Vagina (tissue), 2 donors: ENCODE measurements at regions not wholly inside any gene's neighbourhood (a gene's known extent, or its start where the extent isn't known, plus 50 kb on each side); places are given as distances from the start of the nearest gene placed in this dataset.

Experiments
- DNase-seq, 2 donors: peaks; one replicate each; pipeline ENCODE4 v3.0.0-alpha.2; 2017; ENCODE audit errors: extremely low spot score in 2 of 2
- H3K27ac ChIP-seq: fragments of 200-600 bp; sonication (generic); one replicate; pipeline ENCODE4 v1.5.1; 2019
- H3K27me3 ChIP-seq: fragments of 200-600 bp; sonication (generic); one replicate; pipeline ENCODE4 v1.5.1; 2019
- H3K36me3 ChIP-seq, 2 donors: fragments of 200-600 bp; sonication (generic); one replicate each; pipeline ENCODE4 v1.5.1; 2017 to 2019
- H3K4me1 ChIP-seq: fragments of 200-600 bp; sonication (generic); one replicate; pipeline ENCODE4 v1.5.1; 2019
- H3K4me3 ChIP-seq, 2 donors: fragments of 200-600 bp; sonication (generic); 1 replicate in 1 of 2; 2 replicates in 1 of 2; pipeline ENCODE4 v1.5.1; 2016 to 2019
- H3K9me3 ChIP-seq: fragments of 200-600 bp; sonication (generic); one replicate; pipeline ENCODE4 v1.5.1; 2019
- CTCF ChIP-seq, 3 experiments: fragments of 450-650 bp in 2 of 3; fragments of 200-600 bp in 1 of 3; sonication (generic) in 1 of 3; IDR thresholded peaks; one replicate each; pipeline ENCODE4 v1.5.1; 2017 to 2019; ENCODE audit warnings: antibody characterized with exemption in 3 of 3, mild to moderate bottlenecking in 2 of 3, moderate library complexity in 2 of 3
- POLR2A ChIP-seq, 2 donors: fragments of 450-650 bp; IDR thresholded peaks; one replicate each; pipeline ENCODE4 v1.6.1; 2017; ENCODE audit warnings: antibody characterized with exemption in 2 of 2, mild to moderate bottlenecking in 2 of 2, moderate library complexity in 2 of 2
- POLR2AphosphoS5 ChIP-seq, 2 donors: sonication (generic); formaldehyde crosslinking; IDR thresholded peaks; one replicate each; pipeline ENCODE4 v1.9.0; 2017; ENCODE audit warnings: antibody characterized with exemption in 2 of 2, mild to moderate bottlenecking in 2 of 2, low read depth in 1 of 2; ENCODE audit not compliant: insufficient read depth in 1 of 2
- intact Hi-C: fragments of 100-400 bp; cut with DNase I; formaldehyde crosslinking; loops from one replicate; pipeline ENCODE4 v1.15.1; 2023

DNA sequence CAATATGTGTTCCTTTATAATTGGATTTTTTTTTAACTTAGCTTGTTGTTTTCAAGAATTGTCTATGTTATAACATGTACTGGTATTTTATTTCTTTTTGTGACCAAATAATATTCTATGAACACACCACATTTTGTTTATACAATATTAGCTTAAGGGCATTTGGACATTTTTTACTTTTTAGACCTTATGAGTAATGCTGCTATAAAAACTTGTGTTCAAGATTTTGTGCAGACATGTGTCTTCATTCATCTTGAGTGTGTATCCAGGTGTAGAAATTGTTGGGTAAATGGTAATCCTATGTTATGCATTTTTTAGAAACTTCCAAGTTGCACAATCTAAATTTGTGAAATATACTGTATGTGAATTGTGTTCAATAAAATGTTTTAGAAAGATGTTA lies 936.7 kb downstream of the CCSER2 start:
- intact Hi-C loops: no loop called here
- no peaks in the 10 kb centered on the region for H3K9me3 ChIP-seq
- no peak for DNase-seq
- H3K27me3 ChIP-seq: no peaks in the 10 kb centered on the region
- H3K4me3 ChIP-seq: no peak overlapping the region
- no peak for TF ChIP-seq POLR2AphosphoS5 (IDR thresholded peaks at IDR 0.05; ENCODE audit: insufficient read depth in 1 of 2, low read depth in 1 of 2)
- no peaks in the 10 kb centered on the region for H3K36me3 ChIP-seq
- H3K4me1 ChIP-seq: no peaks in the 10 kb centered on the region
- H3K27ac ChIP-seq: no peak overlapping the region

DNA sequence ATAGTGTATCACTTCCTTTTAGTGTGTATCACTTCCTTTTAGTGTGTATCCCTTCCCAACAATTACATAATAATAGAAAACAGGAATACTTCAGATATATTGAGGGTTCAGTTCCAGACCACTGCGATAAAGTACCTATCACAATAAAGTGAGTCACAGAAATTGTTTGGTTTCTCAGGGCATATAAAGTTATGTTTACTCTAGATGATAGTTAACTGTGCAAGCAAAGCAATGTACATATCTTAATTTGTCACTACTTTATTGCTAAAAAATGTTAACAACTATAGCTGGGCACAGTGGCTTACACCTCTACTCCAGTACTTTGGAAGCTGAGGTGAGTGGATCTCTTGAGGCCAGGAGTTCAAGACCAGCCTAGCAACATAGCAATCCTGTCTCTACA lies 938.4 kb downstream of the CCSER2 start:
- no peaks in the 10 kb centered on the region for H3K36me3 ChIP-seq
- TF ChIP-seq CTCF (IDR thresholded peaks at IDR 0.05): no peak
- TF ChIP-seq POLR2AphosphoS5 (IDR thresholded peaks at IDR 0.05; ENCODE audit: insufficient read depth in 1 of 2, low read depth in 1 of 2): no peak
- H3K27me3 ChIP-seq: no peaks in the 10 kb centered on the region
- no peak overlapping the region for H3K27ac ChIP-seq
- no peaks in the 10 kb centered on the region for H3K9me3 ChIP-seq
- H3K4me1 ChIP-seq: no peaks in the 10 kb centered on the region
- intact Hi-C loops: no loop called here
- no peak for DNase-seq
- no peak overlapping the region for H3K4me3 ChIP-seq

GRCh38 chr10:85280014-85280413 lies 951.6 kb downstream of the CCSER2 start:
- H3K27ac ChIP-seq: no peak overlapping the region
- TF ChIP-seq CTCF (IDR thresholded peaks at IDR 0.05) (no peak), POLR2A (IDR thresholded peaks at IDR 0.05) (no peak), POLR2AphosphoS5 (IDR thresholded peaks at IDR 0.05; ENCODE audit: insufficient read depth in 1 of 2, low read depth in 1 of 2) (no peak)
- H3K4me3 ChIP-seq: no peak overlapping the region
- H3K36me3 ChIP-seq: no peaks in the 10 kb centered on the region
- H3K4me1 ChIP-seq: no peaks in the 10 kb centered on the region
- no peaks in the 10 kb centered on the region for H3K9me3 ChIP-seq
- no peaks in the 10 kb centered on the region for H3K27me3 ChIP-seq
- DNase-seq: no peak
- intact Hi-C loops: no loop called here

GRCh38 chr10:85284778-85285770 lies 956.7 kb downstream of the CCSER2 start:
- Histone ChIP-seq H3K9me3 (no peaks in the 10 kb centered on the region), H3K36me3 (no peaks in the 10 kb centered on the region), H3K27ac (no peak overlapping the region), H3K4me1 (no peaks in the 10 kb centered on the region), H3K27me3 (no peaks in the 10 kb centered on the region), H3K4me3 (no peak overlapping the region)
- intact Hi-C loops: no loop called here
- DNase-seq: no peak
- TF ChIP-seq POLR2A (IDR thresholded peaks at IDR 0.05) (no peak), CTCF (IDR thresholded peaks at IDR 0.05) (no peak), POLR2AphosphoS5 (IDR thresholded peaks at IDR 0.05; ENCODE audit: insufficient read depth in 1 of 2, low read depth in 1 of 2) (no peak)

- no peaks in the 10 kb centered on the region for H3K4me1 ChIP-seq
- H3K27me3 ChIP-seq: no peaks in the 10 kb centered on the region
- no peaks in the 10 kb centered on the region for H3K9me3 ChIP-seq
- H3K27ac ChIP-seq: no peak overlapping the region
- no peak for TF ChIP-seq CTCF (IDR thresholded peaks at IDR 0.05)
- TF ChIP-seq POLR2A (IDR thresholded peaks at IDR 0.05): no peak
- no peak for TF ChIP-seq POLR2AphosphoS5 (IDR thresholded peaks at IDR 0.05; ENCODE audit: insufficient read depth in 1 of 2, low read depth in 1 of 2)
- intact Hi-C loops: no loop called here
- no peaks in the 10 kb centered on the region for H3K36me3 ChIP-seq
- DNase-seq: no peak
- no peak overlapping the region for H3K4me3 ChIP-seq
These were observed 965.1 kb downstream of the CCSER2 start for GRCh38 chr10:85293483-85293882.
